NB4 (cell line): ENCODE measurements at regions not wholly inside any gene's neighbourhood (a gene's known extent, or its start where the extent isn't known, plus 50 kb on each side); places are given as distances from the start of the nearest gene placed in this dataset.

ENCODE experiments used
- DNase-seq: peaks from one replicate; pipeline ENCODE4 v3.0.0; 2010; ENCODE audit warnings: low read depth
- H3K4me3 ChIP-seq: one replicate; pipeline ENCODE4 v1.5.1; 2011; ENCODE audit warnings: mild to moderate bottlenecking, low read depth, low read length, moderate library complexity
- MYC ChIP-seq: IDR thresholded peaks from 2 replicates; pipeline ENCODE4 v1.6.1; 2011; ENCODE audit warnings: low read depth, low read length
- POLR2A ChIP-seq: IDR thresholded peaks from 2 replicates; pipeline ENCODE4 v1.6.1; 2011; ENCODE audit warnings: mild to moderate bottlenecking; ENCODE audit not compliant: insufficient read length; ENCODE audit errors: extremely low read depth
- TF ChIP-seq, protein P1 (sequence below): IDR thresholded peaks from one replicate; pipeline ENCODE4 v1.5.1; 2012; ENCODE audit warnings: low read depth, low read length
- TF ChIP-seq, protein P2 (sequence below): IDR thresholded peaks from 2 replicates; pipeline ENCODE4 v1.6.1; 2011; ENCODE audit warnings: low read depth, low read length

DNA sequence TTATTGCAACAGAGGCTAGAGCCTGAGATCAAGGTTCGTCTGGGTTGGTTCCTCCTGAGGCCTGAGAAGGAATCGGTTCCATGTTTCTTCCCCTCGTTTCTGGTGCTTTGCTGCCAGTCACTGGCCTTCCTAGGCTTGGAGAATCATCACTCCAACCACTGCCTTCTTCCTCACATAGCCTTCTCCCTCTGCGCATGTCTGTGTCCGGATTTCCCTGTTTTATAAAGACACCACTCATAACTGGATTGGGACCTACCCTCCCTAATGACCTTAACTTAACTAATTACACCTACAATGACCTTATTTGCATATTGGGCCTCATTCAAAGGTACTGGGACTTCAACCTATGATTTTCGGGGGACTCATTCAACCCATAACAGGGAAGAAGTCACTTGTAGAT lies 119.8 kb upstream of the CCDC68 start:
- no peak overlapping the region for H3K4me3 ChIP-seq
- TF ChIP-seq, protein P1, sequence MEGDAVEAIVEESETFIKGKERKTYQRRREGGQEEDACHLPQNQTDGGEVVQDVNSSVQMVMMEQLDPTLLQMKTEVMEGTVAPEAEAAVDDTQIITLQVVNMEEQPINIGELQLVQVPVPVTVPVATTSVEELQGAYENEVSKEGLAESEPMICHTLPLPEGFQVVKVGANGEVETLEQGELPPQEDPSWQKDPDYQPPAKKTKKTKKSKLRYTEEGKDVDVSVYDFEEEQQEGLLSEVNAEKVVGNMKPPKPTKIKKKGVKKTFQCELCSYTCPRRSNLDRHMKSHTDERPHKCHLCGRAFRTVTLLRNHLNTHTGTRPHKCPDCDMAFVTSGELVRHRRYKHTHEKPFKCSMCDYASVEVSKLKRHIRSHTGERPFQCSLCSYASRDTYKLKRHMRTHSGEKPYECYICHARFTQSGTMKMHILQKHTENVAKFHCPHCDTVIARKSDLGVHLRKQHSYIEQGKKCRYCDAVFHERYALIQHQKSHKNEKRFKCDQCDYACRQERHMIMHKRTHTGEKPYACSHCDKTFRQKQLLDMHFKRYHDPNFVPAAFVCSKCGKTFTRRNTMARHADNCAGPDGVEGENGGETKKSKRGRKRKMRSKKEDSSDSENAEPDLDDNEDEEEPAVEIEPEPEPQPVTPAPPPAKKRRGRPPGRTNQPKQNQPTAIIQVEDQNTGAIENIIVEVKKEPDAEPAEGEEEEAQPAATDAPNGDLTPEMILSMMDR = no peak
- TF ChIP-seq MYC (no peak), POLR2A (no peak)
- TF ChIP-seq, protein P2, sequence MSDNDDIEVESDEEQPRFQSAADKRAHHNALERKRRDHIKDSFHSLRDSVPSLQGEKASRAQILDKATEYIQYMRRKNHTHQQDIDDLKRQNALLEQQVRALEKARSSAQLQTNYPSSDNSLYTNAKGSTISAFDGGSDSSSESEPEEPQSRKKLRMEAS = no peak
- DNase-seq = no peak

DNA sequence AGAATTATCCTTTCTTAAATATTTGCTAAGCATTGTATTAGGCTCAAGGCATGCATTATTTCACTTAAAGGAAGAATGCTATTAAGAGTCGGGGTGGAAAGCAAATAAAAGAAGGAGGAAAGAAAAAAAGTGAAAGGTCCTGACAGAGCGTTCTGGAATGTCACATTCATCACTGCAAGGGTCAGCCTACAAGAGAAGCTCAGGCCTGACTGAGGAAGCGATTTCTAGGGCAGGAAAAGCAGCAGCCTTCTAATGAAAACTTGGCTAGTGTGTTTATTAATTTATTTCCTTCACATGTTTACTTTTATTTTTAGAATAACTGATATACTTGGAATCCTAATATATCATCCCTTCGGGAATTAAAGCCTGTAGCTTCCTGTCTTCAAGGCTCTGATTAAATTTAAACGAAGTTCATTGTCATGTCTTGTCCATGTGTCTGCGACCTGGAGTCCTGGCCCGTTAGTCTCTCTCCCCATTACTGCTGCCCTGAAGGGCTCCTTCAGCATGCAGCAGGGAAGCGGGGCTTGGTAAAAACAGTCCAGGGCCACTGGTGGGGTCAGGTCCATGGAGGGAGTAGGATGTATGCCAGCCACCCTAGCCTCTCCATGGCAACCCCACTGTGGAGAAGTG lies 119.2 kb upstream of the CCDC68 start:
- TF ChIP-seq, protein P2 = no peak
- TF ChIP-seq POLR2A (no peak), MYC (no peak)
- TF ChIP-seq, protein P1 = no peak
- no peak overlapping the region for H3K4me3 ChIP-seq
- no peak for DNase-seq

DNA sequence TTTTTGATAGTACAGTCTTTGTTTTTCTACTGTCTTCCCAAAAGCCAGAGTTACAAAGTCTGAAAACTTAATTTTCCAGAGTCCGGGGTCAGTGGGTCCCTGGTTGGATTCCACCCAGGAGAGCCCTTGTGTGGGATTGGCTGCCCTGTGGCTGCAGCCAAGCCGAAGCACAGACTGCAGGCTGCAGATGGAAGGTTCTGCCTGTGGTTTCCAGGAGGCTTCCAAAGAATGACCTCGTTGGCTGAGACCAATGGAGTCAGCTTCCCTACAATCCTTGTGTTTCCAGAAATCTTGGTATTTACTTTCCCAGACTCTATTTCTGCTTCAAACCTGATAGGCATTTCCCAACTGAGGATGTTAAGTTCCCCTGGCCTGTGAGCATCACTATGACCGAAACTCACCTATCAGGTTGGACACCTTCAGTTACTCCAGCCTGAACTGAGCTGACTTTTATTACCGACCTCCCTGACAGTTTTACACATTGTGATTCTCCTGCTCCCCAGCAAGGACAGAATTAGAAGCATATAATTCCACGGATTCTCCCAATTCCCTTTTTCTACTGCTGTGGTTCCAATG lies 117.5 kb upstream of the CCDC68 start:
- no peak for DNase-seq
- H3K4me3 ChIP-seq = no peak overlapping the region
- TF ChIP-seq POLR2A (no peak), MYC (no peak)
- TF ChIP-seq, protein P1 = no peak
- TF ChIP-seq, protein P2 = no peak

DNA sequence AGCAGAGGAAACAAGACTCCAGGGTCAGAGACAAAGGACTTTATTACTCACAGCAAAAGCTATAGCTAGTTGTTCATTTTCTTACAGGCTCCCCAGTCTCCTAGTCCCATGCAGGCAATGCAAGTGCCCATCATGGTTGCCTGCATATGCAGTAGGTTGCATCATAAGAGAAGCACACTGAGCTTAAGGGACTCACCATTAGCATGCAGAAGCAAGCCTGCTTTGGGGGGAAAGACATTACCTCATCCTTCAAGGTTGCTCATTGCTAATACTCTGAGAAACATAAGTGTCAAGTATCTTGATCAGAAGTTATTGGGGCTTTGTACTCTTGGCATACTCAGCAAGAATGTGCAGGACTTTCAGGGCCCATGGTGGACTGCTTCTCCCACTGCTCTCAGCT lies 114.6 kb upstream of the CCDC68 start:
- no peak for TF ChIP-seq MYC
- TF ChIP-seq, protein P2 = no peak
- TF ChIP-seq, protein P1 = no peak
- TF ChIP-seq POLR2A = no peak
- H3K4me3 ChIP-seq = no peak overlapping the region
- no peak for DNase-seq

DNA sequence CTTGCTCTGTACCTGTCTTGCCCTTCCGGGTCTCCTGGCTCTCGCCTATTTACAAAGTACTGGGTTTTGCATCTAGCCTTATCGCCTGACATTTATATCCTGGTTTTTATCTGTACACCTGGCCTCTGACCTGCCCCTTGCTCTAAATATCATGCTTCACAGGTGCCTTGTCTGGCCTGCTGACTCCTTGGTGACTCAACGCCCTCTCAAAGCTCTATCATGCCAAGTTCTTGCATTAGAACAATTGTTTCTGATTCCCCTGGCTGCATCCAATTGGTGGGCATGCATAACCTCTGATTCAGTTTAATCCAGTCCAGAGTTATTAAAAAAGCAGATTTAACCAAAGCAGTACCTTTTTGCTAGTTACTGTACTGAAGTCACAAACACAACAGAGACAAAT lies 113.9 kb upstream of the CCDC68 start:
- no peak overlapping the region for H3K4me3 ChIP-seq
- TF ChIP-seq POLR2A (no peak), MYC (no peak)
- TF ChIP-seq, protein P2 = no peak
- TF ChIP-seq, protein P1 = no peak
- no peak for DNase-seq

DNA sequence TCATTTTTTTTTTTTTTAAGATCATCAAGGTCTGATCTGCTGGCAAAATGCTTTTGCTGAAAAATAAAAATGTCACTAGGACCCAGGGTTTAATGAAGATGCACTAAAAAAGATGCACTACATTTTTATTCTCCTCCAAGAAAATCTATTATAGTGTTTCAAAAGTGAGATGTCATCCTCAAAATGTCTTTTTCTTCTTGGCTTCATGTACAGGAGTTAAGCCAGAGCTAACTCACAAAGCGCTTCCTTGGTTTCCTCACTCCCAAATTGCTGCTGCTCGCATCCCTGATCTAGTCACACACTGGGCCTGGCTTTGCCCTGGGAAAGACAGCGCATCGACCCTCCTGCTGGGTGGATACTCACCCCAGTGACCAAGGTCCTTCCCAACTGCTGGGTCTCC lies 113.4 kb upstream of the CCDC68 start:
- H3K4me3 ChIP-seq = no peak overlapping the region
- TF ChIP-seq MYC = no peak
- DNase-seq = no peak
